Calu3 (cell line): ENCODE measurements at regions not wholly inside any gene's neighbourhood (a gene's known extent, or its start where the extent isn't known, plus 50 kb on each side); places are given as distances from the start of the nearest gene placed in this dataset.

Experiments
- BruUV-seq: library from RNA; stranded (reverse); fragments of 400-500 nt; replicated peaks from 2 replicates; lab custom pipeline; 2021; lab: Mats Ljungman, UMichigan
- CTCF ChIA-PET: fragments of 300-600 bp; sonication (Branson Sonifier 250); formaldehyde crosslinking; loops from one replicate; lab custom pipeline; 2022; ENCODE audit warnings: antibody characterized with exemption; lab: Charles Lee
- DNase-seq: peaks from one replicate; pipeline ENCODE4 v3.0.0; 2022
- H3K27ac Mint-ChIP-seq: one replicate; pipeline ENCODE4 v1.8.0; 2022; ENCODE audit warnings: mixed read lengths; ENCODE audit not compliant: unreplicated experiment
- H3K27me3 Mint-ChIP-seq: one replicate; pipeline ENCODE4 v1.8.0; 2022; ENCODE audit warnings: mixed read lengths; ENCODE audit not compliant: unreplicated experiment
- H3K36me3 Mint-ChIP-seq: one replicate; pipeline ENCODE4 v1.8.0; 2022; ENCODE audit warnings: mild to moderate bottlenecking, moderate library complexity, mixed read lengths; ENCODE audit not compliant: insufficient read depth, unreplicated experiment
- H3K4me1 Mint-ChIP-seq: one replicate; pipeline ENCODE4 v1.8.0; 2022; ENCODE audit warnings: mild to moderate bottlenecking, low read depth, mixed read lengths; ENCODE audit not compliant: unreplicated experiment
- H3K4me3 Mint-ChIP-seq: one replicate; pipeline ENCODE4 v1.8.0; 2022; ENCODE audit warnings: mild to moderate bottlenecking, low read depth, moderate library complexity, mixed read lengths; ENCODE audit not compliant: unreplicated experiment
- H3K9me3 Mint-ChIP-seq: one replicate; pipeline ENCODE4 v1.8.0; 2022; ENCODE audit warnings: low read depth, mixed read lengths; ENCODE audit not compliant: unreplicated experiment
- intact Hi-C: fragments of 100-400 bp; cut with micrococcal nuclease; formaldehyde crosslinking; loops from one replicate; pipeline ENCODE4 v1.10.0; 2022; ENCODE audit not compliant: unreplicated experiment
- TF ChIP-seq, protein P1 (sequence below): fragments of 200-600 bp; IDR thresholded peaks from one replicate; pipeline ENCODE4 v1.8.0; 2022; ENCODE audit warnings: antibody characterized with exemption; ENCODE audit not compliant: unreplicated experiment

GRCh38 chr6:27025351-27025750 is 222.2 kb upstream of the PRSS16 start:
- no TSS peak for BruUV-seq
- H3K4me1 Mint-ChIP-seq = no peaks in the 10 kb centered on the region

GRCh38 chr6:27026361-27026760 is 221.1 kb upstream of the PRSS16 start:
- Mint-ChIP-seq H3K27me3 (no peaks in the 10 kb centered on the region), H3K9me3 (peaks cover 2% of the 10 kb centered on the region), H3K36me3 (no peaks in the 10 kb centered on the region), H3K27ac (no peak overlapping the region), H3K4me1 (no peaks in the 10 kb centered on the region), H3K4me3 (no peak overlapping the region)
- CTCF ChIA-PET = no interaction called here
- intact Hi-C loops = no loop called here
- no TSS peak for BruUV-seq
- TF ChIP-seq, protein P1, sequence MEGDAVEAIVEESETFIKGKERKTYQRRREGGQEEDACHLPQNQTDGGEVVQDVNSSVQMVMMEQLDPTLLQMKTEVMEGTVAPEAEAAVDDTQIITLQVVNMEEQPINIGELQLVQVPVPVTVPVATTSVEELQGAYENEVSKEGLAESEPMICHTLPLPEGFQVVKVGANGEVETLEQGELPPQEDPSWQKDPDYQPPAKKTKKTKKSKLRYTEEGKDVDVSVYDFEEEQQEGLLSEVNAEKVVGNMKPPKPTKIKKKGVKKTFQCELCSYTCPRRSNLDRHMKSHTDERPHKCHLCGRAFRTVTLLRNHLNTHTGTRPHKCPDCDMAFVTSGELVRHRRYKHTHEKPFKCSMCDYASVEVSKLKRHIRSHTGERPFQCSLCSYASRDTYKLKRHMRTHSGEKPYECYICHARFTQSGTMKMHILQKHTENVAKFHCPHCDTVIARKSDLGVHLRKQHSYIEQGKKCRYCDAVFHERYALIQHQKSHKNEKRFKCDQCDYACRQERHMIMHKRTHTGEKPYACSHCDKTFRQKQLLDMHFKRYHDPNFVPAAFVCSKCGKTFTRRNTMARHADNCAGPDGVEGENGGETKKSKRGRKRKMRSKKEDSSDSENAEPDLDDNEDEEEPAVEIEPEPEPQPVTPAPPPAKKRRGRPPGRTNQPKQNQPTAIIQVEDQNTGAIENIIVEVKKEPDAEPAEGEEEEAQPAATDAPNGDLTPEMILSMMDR = no peak
- DNase-seq = no peak

More at GRCh38 chr6:27025351-27025750, 222.2 kb upstream of the PRSS16 start:
- Mint-ChIP-seq H3K4me3 (no peak overlapping the region), H3K36me3 (peaks cover 3% of the 10 kb centered on the region), H3K9me3 (peaks cover 2% of the 10 kb centered on the region), H3K27me3 (no peaks in the 10 kb centered on the region), H3K27ac (no peak overlapping the region)
- TF ChIP-seq, protein P1 = no peak
- no peak for DNase-seq
- intact Hi-C loops = no loop called here
- CTCF ChIA-PET = no interaction called here

DNA sequence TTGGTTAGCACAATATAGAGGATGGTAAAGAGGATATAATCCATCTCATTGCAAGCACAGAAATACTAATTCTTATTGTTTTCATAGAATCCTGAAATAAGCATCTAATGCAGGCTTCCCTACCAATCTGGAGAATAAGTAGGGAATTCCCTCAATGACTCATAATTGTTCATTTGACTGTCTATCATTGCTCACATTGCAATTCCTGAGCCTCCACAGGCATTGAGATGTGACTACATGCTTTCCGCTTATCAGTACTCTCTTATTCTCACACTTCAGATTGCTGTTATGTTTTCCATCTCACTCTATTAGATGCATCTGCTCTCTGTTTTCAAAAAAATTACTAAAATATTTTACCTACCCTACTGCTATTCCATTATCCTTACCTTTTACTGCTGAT is 216.2 kb upstream of the PRSS16 start:
- CTCF ChIA-PET = no interaction called here
- H3K27me3 Mint-ChIP-seq = no peaks in the 10 kb centered on the region
- DNase-seq = no peak
- no peak overlapping the region for H3K27ac Mint-ChIP-seq
- H3K36me3 Mint-ChIP-seq = no peaks in the 10 kb centered on the region
- intact Hi-C loops = no loop called here
- H3K4me3 Mint-ChIP-seq = no peak overlapping the region
- no peaks in the 10 kb centered on the region for H3K4me1 Mint-ChIP-seq
- TF ChIP-seq, protein P1 = no peak
- peaks cover 2% of the 10 kb centered on the region for H3K9me3 Mint-ChIP-seq
- BruUV-seq = no TSS peak

- Mint-ChIP-seq H3K4me1 (no peaks in the 10 kb centered on the region), H3K4me3 (no peak overlapping the region), H3K36me3 (no peaks in the 10 kb centered on the region), H3K27me3 (no peaks in the 10 kb centered on the region), H3K27ac (no peak overlapping the region), H3K9me3 (no peaks in the 10 kb centered on the region)
- DNase-seq = no peak
- BruUV-seq = no TSS peak
- CTCF ChIA-PET = interaction anchor here (0.6 kb wide), 1 partner anchor 759 kb away, joined by 3 read pairs; no protein-coding TSS in a partner anchor
- intact Hi-C loops = no loop called here
- TF ChIP-seq, protein P1 = no peak
Observed at GRCh38 chr6:27038498-27038897, 209.0 kb upstream of the PRSS16 start.
